ENCODE measurements at regions not wholly inside any gene's neighbourhood (a gene's known extent, or its start where the extent isn't known, plus 50 kb on each side); places are given as distances from the start of the nearest gene placed in this dataset.

DNA sequence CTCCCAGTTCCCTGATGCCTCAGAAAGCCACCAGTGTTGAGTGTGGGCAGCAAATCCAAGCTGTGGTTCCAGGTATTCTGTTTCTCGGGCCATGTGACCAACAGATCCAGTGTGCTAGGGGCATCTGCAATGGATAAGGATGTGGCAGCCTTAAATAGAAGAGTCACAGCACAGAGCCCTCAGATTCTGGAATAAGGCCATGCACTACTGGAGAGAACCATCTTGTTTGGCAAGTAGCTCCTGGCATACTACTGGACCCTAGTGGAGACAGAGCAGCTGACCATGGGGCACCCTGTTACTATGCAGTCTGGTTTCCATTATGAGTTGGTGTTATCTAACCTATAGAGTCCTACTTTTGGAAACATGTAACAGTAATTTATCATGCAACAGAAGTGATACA is 53.3 kb upstream of the ZBTB7C start:
- intact Hi-C loops (cut with micrococcal nuclease; ENCODE audit: unreplicated experiment) (no loop called here), in situ Hi-C loops (cut with HindIII; ENCODE audit: extremely low pct_ligation_motif_present, low pct_unique_long_range_greater_than_20kb) (no loop called here)
- no peaks in the 10 kb centered on the region for H3K36me3 ChIP-seq (replicated peaks in 1 of 2; ENCODE audit: control insufficient read depth in 1 of 2, insufficient read depth in 2 of 2, low read length in 2 of 2)
- H2AFZ ChIP-seq (ENCODE audit: low read length), result no peak overlapping the region
- H3K27ac ChIP-seq (ENCODE audit: extremely low read length, insufficient read depth, low read length), result no peak overlapping the region
- DNase-seq (ENCODE audit: low spot score) (no peak), ATAC-seq (no peak), FAIRE-seq (no peak)
- H3K9ac ChIP-seq (ENCODE audit: insufficient read depth, low read depth, low read length), result no peak overlapping the region
- no peak overlapping the region for H3K4me2 ChIP-seq (ENCODE audit: low read depth, low read length)
- TF ChIP-seq BRCA1 (CRISPR knock-in tag; IDR thresholded peaks at IDR 0.05) (no peak), ZBTB7A (CRISPR knock-in tag; IDR thresholded peaks at IDR 0.05) (no peak), HNRNPUL1 (IDR thresholded peaks at IDR 0.05; ENCODE audit: low read depth, low read length) (no peak), GABPA (IDR thresholded peaks at IDR 0.05; ENCODE audit: low read depth, low read length) (no peak), GABPA (CRISPR knock-in tag; IDR thresholded peaks at IDR 0.05; ENCODE audit: low read depth) (no peak), ZNF12 (CRISPR knock-in tag; IDR thresholded peaks at IDR 0.05) (no peak), POLR2G (IDR thresholded peaks at IDR 0.05; ENCODE audit: low read depth, low read length) (no peak), ZBTB20 (CRISPR knock-in tag; IDR thresholded peaks at IDR 0.05; ENCODE audit: borderline replicate concordance, low read depth) (no peak)
- TF ChIP-seq, protein P1, sequence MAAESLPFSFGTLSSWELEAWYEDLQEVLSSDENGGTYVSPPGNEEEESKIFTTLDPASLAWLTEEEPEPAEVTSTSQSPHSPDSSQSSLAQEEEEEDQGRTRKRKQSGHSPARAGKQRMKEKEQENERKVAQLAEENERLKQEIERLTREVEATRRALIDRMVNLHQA (CRISPR knock-in tag; IDR thresholded peaks at IDR 0.05), result no peak
- TF ChIP-seq, protein P2, sequence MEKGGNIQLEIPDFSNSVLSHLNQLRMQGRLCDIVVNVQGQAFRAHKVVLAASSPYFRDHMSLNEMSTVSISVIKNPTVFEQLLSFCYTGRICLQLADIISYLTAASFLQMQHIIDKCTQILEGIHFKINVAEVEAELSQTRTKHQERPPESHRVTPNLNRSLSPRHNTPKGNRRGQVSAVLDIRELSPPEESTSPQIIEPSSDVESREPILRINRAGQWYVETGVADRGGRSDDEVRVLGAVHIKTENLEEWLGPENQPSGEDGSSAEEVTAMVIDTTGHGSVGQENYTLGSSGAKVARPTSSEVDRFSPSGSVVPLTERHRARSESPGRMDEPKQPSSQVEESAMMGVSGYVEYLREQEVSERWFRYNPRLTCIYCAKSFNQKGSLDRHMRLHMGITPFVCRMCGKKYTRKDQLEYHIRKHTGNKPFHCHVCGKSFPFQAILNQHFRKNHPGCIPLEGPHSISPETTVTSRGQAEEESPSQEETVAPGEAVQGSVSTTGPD (CRISPR knock-in tag; IDR thresholded peaks at IDR 0.05), result no peak
- WGBS (ENCODE audit: low lambda C conversion rate), result 6% methylated on average over 1 of the region's 1 CpG
- ChIA-PET CTCF (ENCODE audit: low intra/inter-chr PET ratio, low total read pairs) (no interaction called here), POLR2A (no interaction called here)
- no peak overlapping the region for H3K4me3 ChIP-seq (replicated peaks in 1 of 3; ENCODE audit: insufficient read depth in 1 of 3, low read depth in 2 of 3, low read length in 3 of 3)
- H3K79me2 ChIP-seq (ENCODE audit: insufficient read depth, low read length), result no peaks in the 10 kb centered on the region
- no TSS peak for BruUV-seq (replicated peaks)
- H3K4me1 ChIP-seq (ENCODE audit: insufficient read depth, low read length), result no peaks in the 10 kb centered on the region
- H3K27me3 ChIP-seq (ENCODE audit: control insufficient read depth in 1 of 2, insufficient read depth in 2 of 2, low read length in 2 of 2), result peaks cover 0 to 2% of the 10 kb centered on the region in 2 experiments; a peak in 1 of 5 replicates
- no peaks in the 10 kb centered on the region for H3K9me3 ChIP-seq (ENCODE audit: low read length)
- H4K20me1 ChIP-seq (ENCODE audit: insufficient read depth, low read length), result no peaks in the 10 kb centered on the region

Data from HepG2 (cell line).